Keratinocyte (primary cell): ENCODE measurements at regions not wholly inside any gene's neighbourhood (a gene's known extent, or its start where the extent isn't known, plus 50 kb on each side); places are given as distances from the start of the nearest gene placed in this dataset.

ENCODE experiments used
- DNase-seq: peaks from one replicate; pipeline ENCODE4 v3.0.0-alpha.2; 2011; ENCODE audit warnings: low read depth, missing footprints, low spot score
- FAIRE-seq: peaks from 2 replicates; lab custom pipeline; 2011; peaks lifted over from hg19 to GRCh38; lab: Jason Lieb, UNC
- H2AFZ ChIP-seq: 2 replicates; pipeline ENCODE4 v1.6.0; 2012; ENCODE audit warnings: low read length, control low read depth, inconsistent platforms; ENCODE audit not compliant: control insufficient read depth
- H3K27ac ChIP-seq: 2 replicates; pipeline ENCODE4 v1.5.1; 2011; ENCODE audit warnings: low read length; ENCODE audit not compliant: control insufficient read depth, insufficient read depth
- H3K27me3 ChIP-seq: 3 replicates; pipeline ENCODE4 v1.6.0; 2011; ENCODE audit warnings: low read length; ENCODE audit not compliant: control insufficient read depth, insufficient read depth; ENCODE audit errors: extremely low read depth
- H3K36me3 ChIP-seq, 2 experiments: 2 replicates in 1 of 2; 3 replicates in 1 of 2; pipeline ENCODE4 v1.5.1; 2011; ENCODE audit warnings: low read length in 2 of 2, mild to moderate bottlenecking in 1 of 2; ENCODE audit not compliant: control insufficient read depth in 2 of 2, insufficient read depth in 2 of 2; ENCODE audit errors: extremely low read depth in 1 of 2
- H3K4me1 ChIP-seq: 3 replicates; pipeline ENCODE4 v1.5.1; 2011; ENCODE audit warnings: low read length; ENCODE audit not compliant: control insufficient read depth, insufficient read depth; ENCODE audit errors: extremely low read depth
- H3K4me2 ChIP-seq: 3 replicates; pipeline ENCODE4 v1.6.0; 2011; ENCODE audit warnings: low read depth, low read length; ENCODE audit not compliant: control insufficient read depth, insufficient read depth; ENCODE audit errors: extremely low read depth
- H3K4me3 ChIP-seq, 3 experiments: fragments of 200-600 bp in 1 of 3; sonication (generic) in 1 of 3; 2 replicates in 2 of 3; 3 replicates in 1 of 3; pipeline ENCODE4 v1.5.1; 2011 to 2016; ENCODE audit warnings: low read length in 3 of 3, mild to moderate bottlenecking in 3 of 3, control low read depth in 2 of 3, inconsistent platforms in 1 of 3, low read depth in 1 of 3, mixed read lengths in 1 of 3, mixed run types in 1 of 3, moderate library complexity in 1 of 3; ENCODE audit not compliant: control insufficient read depth in 2 of 3, insufficient read depth in 2 of 3; ENCODE audit errors: extremely low read depth in 1 of 3
- H3K79me2 ChIP-seq: 2 replicates; pipeline ENCODE4 v1.6.0; 2012; ENCODE audit warnings: low read length; ENCODE audit not compliant: control insufficient read depth, insufficient read depth
- H3K9ac ChIP-seq: 3 replicates; pipeline ENCODE4 v1.6.0; 2011; ENCODE audit warnings: low read length; ENCODE audit not compliant: control insufficient read depth, insufficient read depth; ENCODE audit errors: extremely low read depth
- H3K9me1 ChIP-seq: 3 replicates; pipeline ENCODE4 v1.6.0; 2011; ENCODE audit warnings: low read length; ENCODE audit not compliant: control insufficient read depth, insufficient read depth; ENCODE audit errors: extremely low read depth
- H3K9me3 ChIP-seq: 2 replicates; pipeline ENCODE4 v1.5.1; 2012; ENCODE audit warnings: low read depth, low read length; ENCODE audit not compliant: control insufficient read depth
- H4K20me1 ChIP-seq: 3 replicates; pipeline ENCODE4 v1.6.0; 2011; ENCODE audit warnings: low read length; ENCODE audit not compliant: control insufficient read depth, insufficient read depth; ENCODE audit errors: extremely low read depth
- CTCF ChIP-seq, 3 experiments: IDR thresholded peaks in 1 of 3; conservative IDR thresholded peaks in 1 of 3; optimal IDR thresholded peaks in 1 of 3; 2 replicates in 2 of 3; 3 replicates in 1 of 3; pipeline versions ENCODE3 to v1.5.1; 2011; ENCODE audit warnings: low read length in 3 of 3, mild to moderate bottlenecking in 3 of 3, moderate library complexity in 2 of 3, control low read depth in 1 of 3, inconsistent platforms in 1 of 3; ENCODE audit not compliant: insufficient read depth in 2 of 3; ENCODE audit errors: extremely low read depth in 1 of 3
- EZH2 ChIP-seq: IDR thresholded peaks from one replicate; pipeline ENCODE4 v1.6.1; 2012; ENCODE audit warnings: inconsistent platforms, mild to moderate bottlenecking, low read length, moderate library complexity
- dilution Hi-C: fragments of 300-500 bp; cut with MboI; formaldehyde crosslinking; loops from one replicate; pipeline ENCODE4 v1.7.0; 2020; ENCODE audit warnings: low sequenced_read_pairs; ENCODE audit not compliant: extremely low pct_ligation_motif_present

- H3K27ac ChIP-seq = no peak overlapping the region
- H3K36me3 ChIP-seq = no peaks in the 10 kb centered on the region
- H3K4me1 ChIP-seq = no peaks in the 10 kb centered on the region
- no peak overlapping the region for H2AFZ ChIP-seq
- no peak overlapping the region for H3K9ac ChIP-seq
- no peaks in the 10 kb centered on the region for H4K20me1 ChIP-seq
- dilution Hi-C loops = no loop called here
- H3K4me3 ChIP-seq = no peak overlapping the region
- H3K9me3 ChIP-seq = no peaks in the 10 kb centered on the region
- no peaks in the 10 kb centered on the region for H3K9me1 ChIP-seq
- no peak overlapping the region for H3K4me2 ChIP-seq
- no peak for TF ChIP-seq CTCF (optimal IDR thresholded peaks at IDR 0.05 in 1 of 3, IDR thresholded peaks at IDR 0.05 in 1 of 3, conservative IDR thresholded peaks at IDR 0.05 in 1 of 3; ENCODE audit: extremely low read depth in 1 of 3, insufficient read depth in 2 of 3, low read length in 3 of 3)
- no peak for TF ChIP-seq EZH2
- FAIRE-seq (no peak), DNase-seq (no peak)
- peaks cover 2% of the 10 kb centered on the region for H3K27me3 ChIP-seq
- no peaks in the 10 kb centered on the region for H3K79me2 ChIP-seq
Measured at GRCh38 chr6:3669916-3670315, 81.6 kb downstream of the PXDC1 start.

GRCh38 chr6:3665608-3666007 is 85.9 kb downstream of the PXDC1 start:
- Histone ChIP-seq H3K4me3 (no peak overlapping the region), H4K20me1 (no peaks in the 10 kb centered on the region), H3K36me3 (no peaks in the 10 kb centered on the region), H3K9ac (no peak overlapping the region), H3K9me1 (no peaks in the 10 kb centered on the region), H3K4me2 (no peak overlapping the region), H3K79me2 (no peaks in the 10 kb centered on the region), H2AFZ (no peak overlapping the region), H3K27ac (no peak overlapping the region), H3K9me3 (no peaks in the 10 kb centered on the region), H3K4me1 (no peaks in the 10 kb centered on the region), H3K27me3 (peaks cover 7% of the 10 kb centered on the region)
- DNase-seq = no peak
- no peak for FAIRE-seq
- dilution Hi-C loops = no loop called here
- TF ChIP-seq EZH2 (no peak), CTCF (optimal IDR thresholded peaks at IDR 0.05 in 1 of 3, IDR thresholded peaks at IDR 0.05 in 1 of 3, conservative IDR thresholded peaks at IDR 0.05 in 1 of 3; ENCODE audit: extremely low read depth in 1 of 3, insufficient read depth in 2 of 3, low read length in 3 of 3) (no peak)
